Transverse colon (tissue), 3 donors: ENCODE measurements at regions not wholly inside any gene's neighbourhood (a gene's known extent, or its start where the extent isn't known, plus 50 kb on each side); places are given as distances from the start of the nearest gene placed in this dataset.

Source experiments
- EP300 ChIP-seq: sonication (generic); formaldehyde crosslinking; IDR thresholded peaks from one replicate; pipeline ENCODE4 v1.6.1; 2017; ENCODE audit warnings: antibody characterized with exemption, low read depth
- POLR2AphosphoS5 ChIP-seq, 3 donors: sonication (generic); formaldehyde crosslinking; IDR thresholded peaks; one replicate each; pipeline ENCODE4 v1.6.1; 2016; ENCODE audit warnings: antibody characterized with exemption in 3 of 3

DNA sequence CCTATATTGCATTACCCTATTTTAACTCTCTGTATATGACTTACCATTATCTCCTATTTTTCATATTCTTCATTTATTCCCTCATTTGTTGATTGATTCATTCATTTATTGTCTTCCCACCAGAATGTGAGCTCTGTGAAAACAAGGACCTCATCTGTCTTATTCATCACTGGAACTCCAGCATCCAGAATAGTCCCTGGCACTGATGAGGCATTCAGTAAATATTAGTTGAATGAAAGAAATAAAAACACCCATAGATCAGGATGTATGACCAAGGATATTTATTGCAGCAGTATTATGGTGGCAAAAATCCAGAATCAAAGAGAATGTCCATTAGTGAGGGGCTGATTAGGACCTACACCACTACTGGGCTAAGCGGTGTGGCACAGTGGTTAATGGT is 164.9 kb downstream of the SPRY1 start:
- TF ChIP-seq POLR2AphosphoS5 (IDR thresholded peaks at IDR 0.05) (no peak), EP300 (no peak)
